Trophoblast cell (in vitro differentiated cells and primary cell): ENCODE measurements at regions not wholly inside any gene's neighbourhood (a gene's known extent, or its start where the extent isn't known, plus 50 kb on each side); places are given as distances from the start of the nearest gene placed in this dataset.
"Not testable (repeated sequence)": the region's sequence is repeated elsewhere in the genome, so short reads cannot be mapped to it uniquely, and the experiment has no call there.

Experiments
- DNase-seq, 2 donors: peaks; one replicate each; pipeline ENCODE4 v3.0.0-alpha.2; 2016
- H2AFZ ChIP-seq: 2 replicates; pipeline ENCODE4 v1.6.1; 2013; ENCODE audit warnings: low read length, moderate library complexity, mild to moderate bottlenecking; ENCODE audit not compliant: insufficient read depth, poor library complexity
- H2AK5ac ChIP-seq: 2 replicates; pipeline ENCODE4 v1.6.1; 2013; ENCODE audit warnings: mild to moderate bottlenecking, low read length
- H2BK120ac ChIP-seq: 2 replicates; pipeline ENCODE4 v1.6.1; 2013; ENCODE audit warnings: low read length, mild to moderate bottlenecking, moderate library complexity; ENCODE audit not compliant: insufficient read depth, poor library complexity
- H2BK12ac ChIP-seq: 2 replicates; pipeline ENCODE4 v1.6.1; 2013; ENCODE audit warnings: mild to moderate bottlenecking, low read length, moderate library complexity
- H2BK5ac ChIP-seq: 2 replicates; pipeline ENCODE4 v1.6.1; 2013; ENCODE audit warnings: low read length, low read depth, moderate library complexity, mild to moderate bottlenecking; ENCODE audit not compliant: poor library complexity
- H3K14ac ChIP-seq: 2 replicates; pipeline ENCODE4 v1.6.1; 2013; ENCODE audit warnings: mild to moderate bottlenecking, low read length
- H3K18ac ChIP-seq: 2 replicates; pipeline ENCODE4 v1.6.1; 2013; ENCODE audit warnings: mild to moderate bottlenecking, low read length
- H3K23ac ChIP-seq: 2 replicates; pipeline ENCODE4 v1.6.1; 2013; ENCODE audit warnings: low read length
- H3K27ac ChIP-seq: 2 replicates; pipeline ENCODE4 v1.5.1; 2013; ENCODE audit warnings: low read depth, mild to moderate bottlenecking, inconsistent platforms, low read length, moderate library complexity
- H3K27me3 ChIP-seq: 2 replicates; pipeline ENCODE4 v1.6.1; 2013; ENCODE audit warnings: inconsistent platforms, mild to moderate bottlenecking, low read length, moderate library complexity; ENCODE audit not compliant: insufficient read depth
- H3K36me3 ChIP-seq, 2 experiments: 1 replicate in 1 of 2; 2 replicates in 1 of 2; pipeline ENCODE4 v1.6.1; 2013; ENCODE audit warnings: low read length in 2 of 2, mild to moderate bottlenecking in 2 of 2, moderate library complexity in 1 of 2; ENCODE audit not compliant: insufficient read depth in 2 of 2, control insufficient read depth in 1 of 2
- H3K4ac ChIP-seq: 2 replicates; pipeline ENCODE4 v1.6.1; 2013; ENCODE audit warnings: low read depth, mild to moderate bottlenecking, low read length, moderate library complexity
- H3K4me1 ChIP-seq, 2 experiments: 1 replicate in 1 of 2; 2 replicates in 1 of 2; pipeline ENCODE4 v1.6.1; 2013; ENCODE audit warnings: low read length in 2 of 2, mild to moderate bottlenecking in 2 of 2, moderate library complexity in 1 of 2; ENCODE audit not compliant: insufficient read depth in 2 of 2, control insufficient read depth in 1 of 2
- H3K4me2 ChIP-seq: 2 replicates; pipeline ENCODE4 v1.6.1; 2013; ENCODE audit warnings: inconsistent platforms, mild to moderate bottlenecking, low read length, moderate library complexity
- H3K4me3 ChIP-seq: 2 replicates; pipeline ENCODE4 v1.5.1; 2013; ENCODE audit warnings: mild to moderate bottlenecking, low read depth, low read length, inconsistent platforms
- H3K79me1 ChIP-seq: one replicate; pipeline ENCODE4 v1.6.1; 2013; ENCODE audit warnings: low read length
- H3K79me2 ChIP-seq: 2 replicates; pipeline ENCODE4 v1.6.1; 2013; ENCODE audit warnings: low read length, mild to moderate bottlenecking; ENCODE audit not compliant: control insufficient read depth, insufficient read depth, poor library complexity
- H3K9ac ChIP-seq: 2 replicates; pipeline ENCODE4 v1.6.1; 2013; ENCODE audit warnings: mild to moderate bottlenecking, low read length
- H3K9me3 ChIP-seq: 2 replicates; pipeline ENCODE4 v1.6.1; 2013; ENCODE audit warnings: low read depth, mild to moderate bottlenecking, control low read depth, inconsistent platforms, low read length; ENCODE audit not compliant: insufficient read depth
- H4K12ac ChIP-seq: 2 replicates; pipeline ENCODE4 v1.6.1; 2013; ENCODE audit warnings: low read depth, mild to moderate bottlenecking, low read length, moderate library complexity
- H4K8ac ChIP-seq: 2 replicates; pipeline ENCODE4 v1.6.1; 2013; ENCODE audit warnings: low read depth, mild to moderate bottlenecking, low read length, moderate library complexity
- H4K91ac ChIP-seq: one replicate; pipeline ENCODE4 v1.6.1; 2013; ENCODE audit warnings: low read depth, mild to moderate bottlenecking, low read length, moderate library complexity
- WGBS: extraction: QIAGEN DNeasy Blood & Tissue Kit; methylation state at CpG from one replicate; pipeline ENCODE4 v1.1.7; 2013; ENCODE audit warnings: missing lambda C conversion rate; ENCODE audit not compliant: insufficient read length, insufficient coverage; ENCODE audit errors: extremely low coverage; 5-methylcytosine and 5-hydroxymethylcytosine counted together

- no peak overlapping the region for H3K9ac ChIP-seq
- H2AFZ ChIP-seq, result no peak overlapping the region
- H4K91ac ChIP-seq, result no peak overlapping the region
- H3K4me1 ChIP-seq, result no peaks in the 10 kb centered on the region
- H3K4me3 ChIP-seq, result no peak overlapping the region
- no peak overlapping the region for H2AK5ac ChIP-seq
- H2BK12ac ChIP-seq, result no peak overlapping the region
- H2BK5ac ChIP-seq, result no peak overlapping the region
- no peaks in the 10 kb centered on the region for H3K27me3 ChIP-seq
- H3K23ac ChIP-seq, result no peak overlapping the region
- no peak overlapping the region for H3K4me2 ChIP-seq
- no peak overlapping the region for H4K12ac ChIP-seq
- H3K79me1 ChIP-seq, result no peaks in the 10 kb centered on the region
- no peaks in the 10 kb centered on the region for H3K79me2 ChIP-seq
- H4K8ac ChIP-seq, result no peak overlapping the region
- H2BK120ac ChIP-seq, result no peak overlapping the region
- no peaks in the 10 kb centered on the region for H3K9me3 ChIP-seq
- no peak overlapping the region for H3K14ac ChIP-seq
- no peak overlapping the region for H3K27ac ChIP-seq
- no peaks in the 10 kb centered on the region for H3K36me3 ChIP-seq
- no peak overlapping the region for H3K4ac ChIP-seq
- DNase-seq, result no peak
- H3K18ac ChIP-seq, result no peak overlapping the region
- no CpG with 5 or more reads among the region's 5 CpGs for WGBS
Measured at GRCh38 chr7:52565974-52566373, 469.5 kb upstream of the POM121L12 start.

DNA sequence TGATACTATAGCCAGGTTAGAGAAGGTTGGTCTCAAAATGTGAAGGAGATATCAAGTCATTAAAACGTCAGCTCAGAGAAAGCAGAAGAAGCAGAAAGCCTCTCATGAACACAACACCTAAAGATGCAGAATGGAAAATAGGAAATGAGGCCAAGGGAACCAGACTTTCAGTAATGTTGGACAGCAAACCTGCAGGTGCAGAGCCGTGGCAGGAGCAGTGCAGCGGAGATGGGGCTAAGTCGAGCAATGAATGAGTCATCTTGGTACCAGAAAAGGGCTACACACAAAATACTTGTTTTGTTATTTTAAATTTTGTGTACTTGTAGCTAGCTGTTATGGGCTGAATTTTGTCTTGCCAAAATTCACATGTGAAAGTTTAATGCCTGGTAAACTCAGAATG lies 479.6 kb upstream of the POM121L12 start:
- H3K79me1 ChIP-seq, result no peaks in the 10 kb centered on the region
- no peak overlapping the region for H2BK12ac ChIP-seq
- H4K12ac ChIP-seq, result no peak overlapping the region
- H3K18ac ChIP-seq, result no peak overlapping the region
- no peak overlapping the region for H4K91ac ChIP-seq
- H3K9me3 ChIP-seq, result no peaks in the 10 kb centered on the region
- H3K4me1 ChIP-seq, result no peaks in the 10 kb centered on the region
- no peaks in the 10 kb centered on the region for H3K27me3 ChIP-seq
- no peak overlapping the region for H3K23ac ChIP-seq
- H2BK5ac ChIP-seq, result no peak overlapping the region
- no peak overlapping the region for H3K4me2 ChIP-seq
- H3K27ac ChIP-seq, result no peak overlapping the region
- no peak overlapping the region for H3K14ac ChIP-seq
- H2AFZ ChIP-seq, result no peak overlapping the region
- H2AK5ac ChIP-seq, result no peak overlapping the region
- H3K9ac ChIP-seq, result no peak overlapping the region
- no CpG with 5 or more reads among the region's 4 CpGs for WGBS
- no peaks in the 10 kb centered on the region for H3K79me2 ChIP-seq
- no peak overlapping the region for H4K8ac ChIP-seq
- H3K36me3 ChIP-seq, result no peaks in the 10 kb centered on the region
- no peak for DNase-seq
- no peak overlapping the region for H3K4me3 ChIP-seq
- H2BK120ac ChIP-seq, result no peak overlapping the region
- H3K4ac ChIP-seq, result no peak overlapping the region

- Histone ChIP-seq H3K23ac (no peak overlapping the region), H2AK5ac (no peak overlapping the region)
Measured at GRCh38 chr7:52547308-52547910, 488.0 kb upstream of the POM121L12 start.

DNA sequence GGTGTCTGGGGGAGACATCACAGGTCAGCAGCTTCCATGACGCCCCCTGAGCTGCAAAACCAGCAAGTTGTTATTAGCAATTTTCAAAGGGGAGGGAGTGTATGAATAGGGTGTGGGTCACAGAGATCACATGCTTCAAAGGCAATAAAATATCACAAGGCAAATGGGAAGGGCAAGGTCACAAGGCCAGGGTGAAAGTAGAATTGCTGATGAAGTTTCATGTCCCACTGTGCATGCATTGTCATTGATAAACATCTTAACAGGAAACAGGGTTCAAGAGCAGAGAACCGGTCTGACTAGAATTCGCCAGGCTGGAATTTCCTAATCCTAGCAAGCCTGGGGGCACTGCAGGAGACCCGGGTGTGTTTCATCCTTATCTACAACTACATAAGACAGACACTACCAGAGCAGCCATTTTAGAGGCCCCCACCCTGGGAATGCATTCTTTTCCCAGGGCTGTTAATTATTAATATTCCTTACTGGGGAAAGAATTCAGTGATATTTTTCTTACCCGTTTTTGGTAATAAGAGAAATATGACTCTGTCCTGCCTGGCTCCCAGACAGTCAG lies 494.2 kb upstream of the POM121L12 start:
- H3K79me2 ChIP-seq, H2AFZ ChIP-seq, H3K79me1 ChIP-seq, H4K91ac ChIP-seq, H2BK120ac ChIP-seq, H3K4me2 ChIP-seq, H3K4me3 ChIP-seq, H2BK12ac ChIP-seq, H3K27me3 ChIP-seq, H3K4me1 ChIP-seq, H3K18ac ChIP-seq, H4K8ac ChIP-seq, H3K14ac ChIP-seq, H4K12ac ChIP-seq, H3K9me3 ChIP-seq, H3K4ac ChIP-seq, H2BK5ac ChIP-seq, H2AK5ac ChIP-seq, H3K9ac ChIP-seq, H3K36me3 ChIP-seq, H3K23ac ChIP-seq: not testable (repeated sequence)
- peak; percentile 2 to 56 for DNase-seq
- no CpG with 5 or more reads among the region's 5 CpGs for WGBS
- H3K27ac ChIP-seq, result peak overlapping the region; percentile 72

More at GRCh38 chr7:52547308-52547910, 488.0 kb upstream of the POM121L12 start:
- H2BK5ac ChIP-seq, result no peak overlapping the region
- no peak overlapping the region for H2AFZ ChIP-seq
- no peaks in the 10 kb centered on the region for H3K79me2 ChIP-seq
- H4K91ac ChIP-seq, result no peak overlapping the region
- H3K4me3 ChIP-seq, result no peak overlapping the region
- no peak overlapping the region for H3K18ac ChIP-seq
- no peak overlapping the region for H4K12ac ChIP-seq
- H3K4ac ChIP-seq, result no peak overlapping the region
- no peak overlapping the region for H3K14ac ChIP-seq
- DNase-seq, result peak in 1 of 2 donors; percentile 12
- H3K79me1 ChIP-seq, result no peaks in the 10 kb centered on the region
- H3K27ac ChIP-seq, result no peak overlapping the region
- no peaks in the 10 kb centered on the region for H3K4me1 ChIP-seq
- H4K8ac ChIP-seq, result no peak overlapping the region
- H3K9ac ChIP-seq, result no peak overlapping the region
- H3K27me3 ChIP-seq, result no peaks in the 10 kb centered on the region
- H2BK120ac ChIP-seq, result no peak overlapping the region
- no peaks in the 10 kb centered on the region for H3K9me3 ChIP-seq
- H3K36me3 ChIP-seq, result no peaks in the 10 kb centered on the region
- no peak overlapping the region for H3K4me2 ChIP-seq
- H2BK12ac ChIP-seq, result no peak overlapping the region
- WGBS, result no CpG with 5 or more reads among the region's 8 CpGs
